PFSK-1 (cell line): ENCODE measurements at regions not wholly inside any gene's neighbourhood (a gene's known extent, or its start where the extent isn't known, plus 50 kb on each side); places are given as distances from the start of the nearest gene placed in this dataset.

Experiments
- POLR2AphosphoS5 ChIP-seq: IDR thresholded peaks from 2 replicates; pipeline ENCODE4 v1.6.1; 2012; ENCODE audit warnings: low read depth, mild to moderate bottlenecking, control low read depth, low read length, moderate library complexity
- REST ChIP-seq, 2 experiments: IDR thresholded peaks; 2 replicates each; pipeline versions ENCODE4 v1.6.1 to v1.8.0; 2011 to 2012; ENCODE audit warnings: low read depth in 2 of 2, low read length in 2 of 2, control low read depth in 1 of 2, inconsistent platforms in 1 of 2, mild to moderate bottlenecking in 1 of 2, moderate library complexity in 1 of 2; ENCODE audit not compliant: insufficient read depth in 1 of 2

GRCh38 chr3:127077068-127077467, 94.2 kb downstream of the PLXNA1 start:
- TF ChIP-seq POLR2AphosphoS5 (no peak), REST (IDR thresholded peaks at IDR 0.05; ENCODE audit: insufficient read depth in 1 of 2, low read depth in 2 of 2, low read length in 2 of 2) (no peak)
